Keratinocyte (primary cell): ENCODE measurements at regions not wholly inside any gene's neighbourhood (a gene's known extent, or its start where the extent isn't known, plus 50 kb on each side); places are given as distances from the start of the nearest gene placed in this dataset.

Experiments
- DNase-seq: peaks from one replicate; pipeline ENCODE4 v3.0.0-alpha.2; 2011; ENCODE audit warnings: low read depth, missing footprints, low spot score
- FAIRE-seq: peaks from 2 replicates; lab custom pipeline; 2011; peaks lifted over from hg19 to GRCh38; lab: Jason Lieb, UNC
- H2AFZ ChIP-seq: 2 replicates; pipeline ENCODE4 v1.6.0; 2012; ENCODE audit warnings: low read length, control low read depth, inconsistent platforms; ENCODE audit not compliant: control insufficient read depth
- H3K27ac ChIP-seq: 2 replicates; pipeline ENCODE4 v1.5.1; 2011; ENCODE audit warnings: low read length; ENCODE audit not compliant: control insufficient read depth, insufficient read depth
- H3K27me3 ChIP-seq: 3 replicates; pipeline ENCODE4 v1.6.0; 2011; ENCODE audit warnings: low read length; ENCODE audit not compliant: control insufficient read depth, insufficient read depth; ENCODE audit errors: extremely low read depth
- H3K36me3 ChIP-seq, 2 experiments: 2 replicates in 1 of 2; 3 replicates in 1 of 2; pipeline ENCODE4 v1.5.1; 2011; ENCODE audit warnings: low read length in 2 of 2, mild to moderate bottlenecking in 1 of 2; ENCODE audit not compliant: control insufficient read depth in 2 of 2, insufficient read depth in 2 of 2; ENCODE audit errors: extremely low read depth in 1 of 2
- H3K4me1 ChIP-seq: 3 replicates; pipeline ENCODE4 v1.5.1; 2011; ENCODE audit warnings: low read length; ENCODE audit not compliant: control insufficient read depth, insufficient read depth; ENCODE audit errors: extremely low read depth
- H3K4me2 ChIP-seq: 3 replicates; pipeline ENCODE4 v1.6.0; 2011; ENCODE audit warnings: low read depth, low read length; ENCODE audit not compliant: control insufficient read depth, insufficient read depth; ENCODE audit errors: extremely low read depth
- H3K4me3 ChIP-seq, 3 experiments: fragments of 200-600 bp in 1 of 3; sonication (generic) in 1 of 3; 2 replicates in 2 of 3; 3 replicates in 1 of 3; pipeline ENCODE4 v1.5.1; 2011 to 2016; ENCODE audit warnings: low read length in 3 of 3, mild to moderate bottlenecking in 3 of 3, control low read depth in 2 of 3, inconsistent platforms in 1 of 3, low read depth in 1 of 3, mixed read lengths in 1 of 3, mixed run types in 1 of 3, moderate library complexity in 1 of 3; ENCODE audit not compliant: control insufficient read depth in 2 of 3, insufficient read depth in 2 of 3; ENCODE audit errors: extremely low read depth in 1 of 3
- H3K79me2 ChIP-seq: 2 replicates; pipeline ENCODE4 v1.6.0; 2012; ENCODE audit warnings: low read length; ENCODE audit not compliant: control insufficient read depth, insufficient read depth
- H3K9ac ChIP-seq: 3 replicates; pipeline ENCODE4 v1.6.0; 2011; ENCODE audit warnings: low read length; ENCODE audit not compliant: control insufficient read depth, insufficient read depth; ENCODE audit errors: extremely low read depth
- H3K9me1 ChIP-seq: 3 replicates; pipeline ENCODE4 v1.6.0; 2011; ENCODE audit warnings: low read length; ENCODE audit not compliant: control insufficient read depth, insufficient read depth; ENCODE audit errors: extremely low read depth
- H3K9me3 ChIP-seq: 2 replicates; pipeline ENCODE4 v1.5.1; 2012; ENCODE audit warnings: low read depth, low read length; ENCODE audit not compliant: control insufficient read depth
- H4K20me1 ChIP-seq: 3 replicates; pipeline ENCODE4 v1.6.0; 2011; ENCODE audit warnings: low read length; ENCODE audit not compliant: control insufficient read depth, insufficient read depth; ENCODE audit errors: extremely low read depth
- CTCF ChIP-seq, 3 experiments: IDR thresholded peaks in 1 of 3; conservative IDR thresholded peaks in 1 of 3; optimal IDR thresholded peaks in 1 of 3; 2 replicates in 2 of 3; 3 replicates in 1 of 3; pipeline versions ENCODE3 to v1.5.1; 2011; ENCODE audit warnings: low read length in 3 of 3, mild to moderate bottlenecking in 3 of 3, moderate library complexity in 2 of 3, control low read depth in 1 of 3, inconsistent platforms in 1 of 3; ENCODE audit not compliant: insufficient read depth in 2 of 3; ENCODE audit errors: extremely low read depth in 1 of 3
- EZH2 ChIP-seq: IDR thresholded peaks from one replicate; pipeline ENCODE4 v1.6.1; 2012; ENCODE audit warnings: inconsistent platforms, mild to moderate bottlenecking, low read length, moderate library complexity
- dilution Hi-C: fragments of 300-500 bp; cut with MboI; formaldehyde crosslinking; loops from one replicate; pipeline ENCODE4 v1.7.0; 2020; ENCODE audit warnings: low sequenced_read_pairs; ENCODE audit not compliant: extremely low pct_ligation_motif_present

GRCh38 chrX:51215266-51215665, 117.4 kb upstream of the NUDT10 start:
- H3K4me3 ChIP-seq, result no peak overlapping the region
- H4K20me1 ChIP-seq, result no peaks in the 10 kb centered on the region
- no peak overlapping the region for H3K9ac ChIP-seq
- H3K4me1 ChIP-seq, result no peaks in the 10 kb centered on the region
- H3K27ac ChIP-seq, result no peak overlapping the region
- H3K27me3 ChIP-seq, result no peaks in the 10 kb centered on the region
- FAIRE-seq (no peak), DNase-seq (no peak)
- dilution Hi-C loops, result no loop called here
- H2AFZ ChIP-seq, result no peak overlapping the region
- H3K9me3 ChIP-seq, result no peaks in the 10 kb centered on the region
- H3K9me1 ChIP-seq, result no peaks in the 10 kb centered on the region
- H3K36me3 ChIP-seq, result no peaks in the 10 kb centered on the region
- H3K79me2 ChIP-seq, result no peaks in the 10 kb centered on the region
- H3K4me2 ChIP-seq, result no peak overlapping the region
- TF ChIP-seq CTCF (optimal IDR thresholded peaks at IDR 0.05 in 1 of 3, IDR thresholded peaks at IDR 0.05 in 1 of 3, conservative IDR thresholded peaks at IDR 0.05 in 1 of 3; ENCODE audit: extremely low read depth in 1 of 3, insufficient read depth in 2 of 3, low read length in 3 of 3) (no peak), EZH2 (no peak)

GRCh38 chrX:51215856-51216255, 116.8 kb upstream of the NUDT10 start:
- H3K79me2 ChIP-seq, result no peaks in the 10 kb centered on the region
- FAIRE-seq, result no peak

More at GRCh38 chrX:51215856-51216255, 116.8 kb upstream of the NUDT10 start:
- H3K27me3 ChIP-seq, result no peaks in the 10 kb centered on the region
- no peak for DNase-seq
- H3K9ac ChIP-seq, result no peak overlapping the region
- TF ChIP-seq CTCF (optimal IDR thresholded peaks at IDR 0.05 in 1 of 3, IDR thresholded peaks at IDR 0.05 in 1 of 3, conservative IDR thresholded peaks at IDR 0.05 in 1 of 3; ENCODE audit: extremely low read depth in 1 of 3, insufficient read depth in 2 of 3, low read length in 3 of 3) (no peak), EZH2 (no peak)
- no peaks in the 10 kb centered on the region for H3K9me1 ChIP-seq
- H4K20me1 ChIP-seq, result no peaks in the 10 kb centered on the region
- no peaks in the 10 kb centered on the region for H3K9me3 ChIP-seq
- H2AFZ ChIP-seq, result no peak overlapping the region
- H3K27ac ChIP-seq, result no peak overlapping the region
- no peaks in the 10 kb centered on the region for H3K36me3 ChIP-seq
- dilution Hi-C loops, result no loop called here
- no peak overlapping the region for H3K4me2 ChIP-seq
- H3K4me3 ChIP-seq, result no peak overlapping the region
- no peaks in the 10 kb centered on the region for H3K4me1 ChIP-seq
